ENCODE measurements at regions not wholly inside any gene's neighbourhood (a gene's known extent, or its start where the extent isn't known, plus 50 kb on each side); places are given as distances from the start of the nearest gene placed in this dataset.

- TF ChIP-seq CTCF (optimal IDR thresholded peaks at IDR 0.05 in 1 of 3, IDR thresholded peaks at IDR 0.05 in 1 of 3, conservative IDR thresholded peaks at IDR 0.05 in 1 of 3; ENCODE audit: extremely low read depth in 1 of 3, insufficient read depth in 2 of 3, low read length in 3 of 3) = no peak
- no peak for TF ChIP-seq EZH2 (IDR thresholded peaks at IDR 0.05; ENCODE audit: low read length)
Measured at GRCh38 chr5:53333160-53333559, 147.3 kb upstream of the FST start.

Data from keratinocyte (primary cell).